ENCODE measurements at regions not wholly inside any gene's neighbourhood (a gene's known extent, or its start where the extent isn't known, plus 50 kb on each side); places are given as distances from the start of the nearest gene placed in this dataset.
"Not testable (repeated sequence)": the region's sequence is repeated elsewhere in the genome, so short reads cannot be mapped to it uniquely, and the experiment has no call there.

DNA sequence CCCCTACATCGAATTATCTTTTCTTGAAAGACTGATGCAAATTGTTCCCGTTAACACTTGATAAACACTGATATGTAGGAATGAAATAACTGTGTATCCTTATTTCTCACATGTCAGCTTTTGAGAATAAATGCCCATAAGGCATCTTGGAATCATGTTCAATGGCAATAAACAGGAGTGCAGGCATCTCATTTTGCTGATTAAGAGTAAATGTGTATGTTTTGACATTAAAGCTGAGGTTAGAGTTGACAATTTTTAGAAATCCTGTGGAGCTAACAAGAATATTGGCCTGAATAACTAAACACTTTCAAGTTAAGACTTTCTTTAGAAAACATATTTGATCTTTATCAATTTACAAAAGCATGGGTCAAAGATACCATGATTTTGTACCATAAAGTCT lies 646.2 kb upstream of the MIR17HG start:
- no peak for DNase-seq (ENCODE audit: low read depth in 4 of 4, low spot score in 2 of 4)

DNA sequence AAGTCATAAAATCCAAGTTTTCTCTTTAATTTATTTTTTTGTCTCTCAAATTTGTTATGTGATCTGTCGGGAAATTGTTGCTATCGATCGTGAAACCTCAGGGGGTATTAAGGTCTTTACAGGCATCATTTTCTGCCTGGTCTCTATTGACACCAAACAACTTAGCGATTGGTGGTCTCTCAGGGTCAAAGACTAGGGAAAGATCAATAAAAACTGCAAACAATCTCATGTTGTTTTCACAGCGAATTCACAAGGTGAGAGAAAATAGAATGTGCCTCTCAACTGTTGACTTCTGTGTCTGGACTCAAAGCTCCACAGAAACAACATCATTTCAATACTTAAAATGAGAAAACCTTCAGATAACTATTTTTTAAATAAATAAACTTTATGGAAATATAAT lies 645.4 kb upstream of the MIR17HG start:
- no peak for DNase-seq (ENCODE audit: low read depth in 4 of 4, low spot score in 2 of 4)

DNA sequence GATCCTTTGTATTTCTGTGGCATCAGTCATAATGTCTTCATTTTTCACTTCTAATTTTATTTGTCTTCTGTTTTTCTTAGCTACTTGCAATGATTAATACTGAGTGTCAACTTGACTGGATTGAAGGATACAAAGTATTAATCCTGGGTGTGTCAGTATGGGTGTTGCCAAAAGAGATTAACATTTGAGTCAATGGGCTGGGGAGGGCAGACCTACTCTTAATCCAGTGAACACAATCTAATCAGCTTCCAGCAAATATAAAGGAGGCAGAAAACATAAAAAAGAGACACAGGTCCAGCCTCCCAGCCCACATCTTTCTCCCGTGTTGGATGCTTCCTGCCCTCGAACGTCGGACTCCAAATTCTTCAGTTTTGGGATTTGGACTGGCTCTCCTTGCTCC lies 640.9 kb upstream of the MIR17HG start:
- no peak for DNase-seq (ENCODE audit: low read depth in 4 of 4, low spot score in 2 of 4)

DNA sequence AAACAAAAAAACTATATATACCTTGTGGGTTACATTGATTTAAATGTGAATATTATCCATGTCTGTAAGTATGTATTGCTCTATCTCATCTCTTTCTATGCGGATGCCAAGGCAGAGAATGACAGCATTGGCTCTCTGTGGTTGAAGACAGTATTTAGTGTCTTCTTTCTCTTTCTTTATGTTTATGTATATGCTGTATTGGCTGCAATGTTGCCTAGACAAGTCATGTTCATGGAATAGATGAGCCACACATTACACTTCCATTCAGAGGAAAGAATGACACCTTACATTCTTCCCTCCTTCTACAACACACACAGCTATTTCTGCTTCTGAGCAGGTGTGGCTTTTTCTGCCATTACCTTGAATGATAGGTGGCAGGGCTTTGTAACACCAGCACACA lies 639.4 kb upstream of the MIR17HG start:
- no peak for DNase-seq (ENCODE audit: low read depth in 4 of 4, low spot score in 2 of 4)

- DNase-seq (ENCODE audit: low read depth in 4 of 4, low spot score in 2 of 4) = no peak
Measured at GRCh38 chr13:90709319-90709718, 638.2 kb upstream of the MIR17HG start.

DNA sequence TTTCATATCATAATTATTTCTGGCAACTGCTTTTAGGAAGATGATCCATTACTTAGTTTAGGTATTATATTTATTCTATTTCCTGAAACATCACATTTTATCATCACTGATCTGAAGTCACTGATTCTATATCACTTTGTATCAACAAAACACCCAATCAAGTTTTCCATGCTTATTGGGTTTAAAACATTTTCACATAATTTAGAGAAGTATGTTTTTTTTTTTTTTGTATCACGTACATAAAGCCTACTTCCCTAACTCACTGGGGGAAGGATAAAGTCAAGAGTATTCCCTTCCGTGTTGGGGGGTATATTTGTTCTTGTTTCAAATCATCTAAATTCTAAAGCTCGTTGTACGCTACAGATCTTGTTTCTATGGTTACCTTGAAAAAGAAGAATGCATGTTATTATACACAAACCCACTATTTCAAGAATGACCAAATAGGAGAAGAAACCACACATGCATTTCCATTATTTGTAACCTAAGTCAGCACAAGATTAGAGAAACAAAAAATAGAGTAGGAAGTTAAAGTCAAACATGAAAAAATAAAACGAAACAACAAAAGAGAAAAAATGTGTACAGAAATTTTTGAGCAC lies 637.2 kb upstream of the MIR17HG start:
- DNase-seq (ENCODE audit: low read depth in 4 of 4, low spot score in 2 of 4) = no peak

GRCh38 chr13:90713441-90714133 lies 633.9 kb upstream of the MIR17HG start:
- no peak for DNase-seq (ENCODE audit: low read depth in 4 of 4, low spot score in 2 of 4)

DNA sequence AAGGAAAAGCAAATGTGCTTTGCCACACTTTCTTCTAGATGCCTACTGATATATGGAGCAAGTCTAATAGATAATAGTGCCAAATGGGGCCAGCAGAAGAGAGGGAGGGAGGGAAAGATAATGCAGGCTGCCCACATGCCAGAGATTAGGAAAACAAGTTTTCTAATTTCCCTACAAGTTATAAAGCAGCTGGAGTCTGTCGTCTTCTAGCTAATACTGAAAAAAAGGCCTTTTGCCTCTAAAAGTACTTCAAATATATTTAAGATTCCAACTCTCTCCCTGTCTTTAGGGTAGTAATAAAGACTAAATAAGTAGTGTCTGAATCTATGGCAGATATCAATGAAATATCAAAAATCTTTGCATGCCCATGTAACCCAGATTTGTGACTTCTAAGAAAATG lies 632.0 kb upstream of the MIR17HG start:
- no peak for DNase-seq (ENCODE audit: low read depth in 4 of 4, low spot score in 2 of 4)

GRCh38 chr13:90717451-90717936 lies 630.0 kb upstream of the MIR17HG start:
- peak; percentile 19 to 46 (median 28) for DNase-seq (ENCODE audit: low read depth in 4 of 4, low spot score in 2 of 4)

DNA sequence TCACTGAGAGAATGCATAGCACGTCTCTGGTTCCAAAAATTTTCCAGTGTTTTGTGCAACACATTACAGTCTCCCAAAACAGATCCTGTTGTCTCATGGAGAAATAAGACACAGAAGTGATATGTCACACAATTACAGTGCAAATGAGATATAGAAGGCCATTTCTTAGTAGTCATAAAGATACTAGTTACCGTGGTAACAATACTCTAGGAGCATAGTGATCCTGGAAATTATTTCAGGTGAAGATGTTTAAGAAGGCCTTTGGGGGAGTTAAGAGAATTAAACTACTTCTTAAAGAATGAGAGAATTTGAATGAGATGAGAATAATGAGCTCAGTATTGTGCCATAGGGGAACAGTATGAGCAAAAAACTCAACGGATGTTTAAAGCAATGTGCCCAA lies 628.0 kb upstream of the MIR17HG start:
- no peak for DNase-seq (ENCODE audit: low read depth in 4 of 4, low spot score in 2 of 4)

DNA sequence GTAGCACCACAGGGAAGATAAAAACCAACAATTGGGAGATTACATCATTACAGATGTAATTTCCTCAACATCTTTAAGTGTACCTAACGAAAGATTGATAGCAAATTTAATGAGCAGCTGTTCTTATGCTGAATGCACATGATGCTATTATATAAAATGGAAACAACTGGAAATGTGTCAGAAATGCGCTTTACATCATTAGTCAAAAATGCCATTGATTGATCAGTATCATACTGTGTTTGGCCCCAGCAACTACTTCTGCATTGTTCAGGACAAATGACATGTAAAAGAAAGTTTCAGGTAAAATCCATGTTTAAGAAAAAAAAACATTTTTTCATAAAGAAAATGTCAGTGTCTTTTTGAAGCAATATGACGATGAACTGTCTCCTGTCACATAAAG lies 625.5 kb upstream of the MIR17HG start:
- no peak for DNase-seq (ENCODE audit: low read depth in 4 of 4, low spot score in 2 of 4)

GRCh38 chr13:90723381-90723780 lies 624.1 kb upstream of the MIR17HG start:
- no peak for DNase-seq (ENCODE audit: low read depth in 4 of 4, low spot score in 2 of 4)

GRCh38 chr13:90726375-90726774 lies 621.1 kb upstream of the MIR17HG start:
- no peak for DNase-seq (ENCODE audit: low read depth in 4 of 4, low spot score in 2 of 4)

DNA sequence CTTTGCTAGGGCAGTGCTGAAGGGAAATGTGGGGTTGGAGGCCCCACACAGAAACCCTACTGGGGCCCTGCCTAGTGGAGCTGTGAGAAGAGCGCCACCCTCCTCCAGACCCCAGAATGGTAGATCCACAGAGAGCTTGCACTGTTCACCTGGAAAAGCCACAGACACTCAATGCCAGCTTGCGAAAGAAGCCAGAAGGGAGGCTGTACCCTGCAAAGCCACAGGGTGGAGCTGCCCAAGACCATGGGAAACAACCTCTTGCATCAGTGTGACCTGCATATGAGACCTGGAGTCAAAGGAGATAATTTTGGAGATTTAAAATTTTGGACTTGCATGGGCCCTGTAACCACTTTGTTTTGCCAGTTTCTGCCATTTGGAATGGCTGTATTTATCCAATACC lies 615.4 kb upstream of the MIR17HG start:
- no peak for DNase-seq (ENCODE audit: low read depth in 4 of 4, low spot score in 2 of 4)

GRCh38 chr13:90734497-90734896 lies 613.0 kb upstream of the MIR17HG start:
- DNase-seq (ENCODE audit: low read depth in 4 of 4, low spot score in 2 of 4) = not testable (repeated sequence)

- DNase-seq (ENCODE audit: low read depth in 4 of 4, low spot score in 2 of 4) = no peak
Measured at GRCh38 chr13:90738881-90739280, 608.6 kb upstream of the MIR17HG start.

DNA sequence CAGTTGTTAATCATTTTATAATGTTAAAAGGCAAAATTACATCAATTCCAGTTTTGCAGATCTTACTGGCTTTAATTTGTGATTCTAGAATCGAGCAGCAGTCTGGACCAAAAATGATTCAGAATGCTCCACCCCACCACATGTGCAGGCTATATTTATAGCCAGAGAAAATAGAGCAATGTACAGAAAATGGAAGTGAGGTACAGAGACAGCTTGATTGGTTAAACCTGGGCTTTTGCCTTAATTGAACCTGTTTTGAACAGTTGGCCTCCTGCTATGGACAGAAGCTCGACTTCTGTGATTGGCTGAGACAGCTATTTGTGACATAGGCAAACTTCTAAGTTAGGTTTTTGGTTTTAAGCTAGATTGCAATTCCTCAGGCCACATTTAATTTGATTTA lies 607.4 kb upstream of the MIR17HG start:
- DNase-seq (ENCODE audit: low read depth in 4 of 4, low spot score in 2 of 4) = no peak

DNA sequence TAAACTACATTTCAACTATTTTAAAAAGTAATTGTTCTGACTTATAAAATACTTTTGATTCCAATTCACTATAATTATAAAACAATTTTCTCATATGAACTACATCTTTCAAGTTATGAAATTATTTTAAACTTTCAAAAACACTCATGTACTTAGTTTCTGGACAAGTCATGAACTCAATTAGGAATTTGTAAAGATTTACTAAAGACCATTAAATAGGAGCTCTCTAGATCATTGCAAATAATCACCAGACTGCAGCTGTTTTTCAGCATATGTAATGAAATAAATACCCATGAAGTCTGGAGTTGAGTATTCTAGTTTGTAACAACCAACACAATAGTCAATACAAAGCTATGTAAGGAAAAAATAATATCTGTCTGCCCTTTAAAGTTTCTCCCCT lies 605.1 kb upstream of the MIR17HG start:
- DNase-seq (ENCODE audit: low read depth in 4 of 4, low spot score in 2 of 4) = no peak

DNA sequence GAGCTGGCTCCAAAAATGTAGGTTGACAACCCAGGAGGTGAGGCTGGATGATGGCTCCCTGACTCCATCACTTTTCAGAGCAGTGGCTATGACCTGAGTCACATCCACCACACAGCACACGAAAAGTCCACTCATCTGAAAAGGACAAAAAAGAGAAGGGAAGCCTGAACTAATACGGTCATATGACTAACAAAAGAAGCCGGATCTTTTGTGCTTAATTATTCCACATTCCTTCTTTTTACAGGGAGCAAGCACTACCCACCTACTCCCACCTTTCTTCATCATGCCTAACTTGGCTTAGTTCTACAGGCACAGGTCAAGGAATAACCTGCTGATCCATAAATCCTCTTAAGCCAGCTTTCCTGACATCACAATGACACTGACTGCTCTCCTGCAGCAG lies 601.3 kb upstream of the MIR17HG start:
- DNase-seq (ENCODE audit: low read depth in 4 of 4, low spot score in 2 of 4) = no peak

DNA sequence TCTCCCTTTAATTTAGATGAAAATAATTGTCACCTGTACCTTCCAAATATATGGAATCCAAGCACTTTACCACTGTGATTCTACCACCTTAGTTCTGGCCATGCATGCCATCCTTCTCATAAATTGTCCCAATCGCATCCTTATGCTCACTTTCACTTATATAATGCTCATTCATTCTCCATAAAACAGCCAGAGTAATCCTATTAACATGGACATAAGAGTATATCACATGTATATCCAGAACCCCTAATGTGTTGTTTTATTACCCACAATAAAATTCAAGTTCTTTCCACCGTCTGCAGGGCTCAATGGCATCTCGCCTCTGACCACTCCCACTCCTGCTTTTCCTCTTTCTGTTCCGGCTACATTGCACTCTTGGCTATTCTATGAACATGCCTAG lies 597.5 kb upstream of the MIR17HG start:
- DNase-seq (ENCODE audit: low read depth in 4 of 4, low spot score in 2 of 4) = no peak

DNA sequence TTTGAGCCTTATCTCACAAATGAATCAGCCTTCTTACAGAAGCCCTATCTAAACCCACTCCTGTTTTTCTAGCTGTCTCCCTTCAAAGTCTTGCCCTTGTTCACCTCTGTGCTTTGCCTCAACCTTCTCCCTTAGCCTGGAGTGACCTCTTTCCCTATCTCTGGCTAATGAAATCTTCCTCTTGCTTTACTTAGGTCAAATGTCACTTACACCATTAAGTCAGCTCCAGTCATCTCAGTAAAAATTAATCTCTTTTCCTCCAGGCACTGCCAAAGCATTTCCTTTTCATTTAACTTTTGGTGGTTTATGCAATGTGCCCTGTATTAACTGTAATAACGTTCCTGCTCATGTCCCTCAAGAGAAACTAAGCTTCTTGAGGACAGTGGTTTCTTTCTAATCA lies 596.5 kb upstream of the MIR17HG start:
- no peak for DNase-seq (ENCODE audit: low read depth in 4 of 4, low spot score in 2 of 4)

DNA sequence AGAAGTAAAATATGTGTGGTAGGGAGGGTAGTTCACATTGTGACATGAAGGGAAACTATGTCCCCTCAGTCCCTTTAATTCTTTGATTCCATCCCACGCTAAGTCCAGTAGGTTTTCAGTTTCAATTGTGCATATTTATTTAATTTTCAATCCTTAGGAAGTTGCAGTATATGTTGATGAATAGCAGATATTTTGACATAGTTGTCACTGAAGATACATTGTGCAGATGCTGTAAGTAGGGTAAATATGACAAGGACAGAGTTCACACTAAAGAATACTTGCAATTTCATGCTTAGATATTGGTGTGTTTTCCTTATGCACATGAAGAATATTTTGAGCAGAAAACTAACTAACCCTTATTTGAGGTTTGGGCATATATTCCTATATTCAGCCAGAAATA lies 595.4 kb upstream of the MIR17HG start:
- no peak for DNase-seq (ENCODE audit: low read depth in 4 of 4, low spot score in 2 of 4)

Measured in left renal cortex interstitium (tissue), 4 donors.